ENCODE measurements at regions not wholly inside any gene's neighbourhood (a gene's known extent, or its start where the extent isn't known, plus 50 kb on each side); places are given as distances from the start of the nearest gene placed in this dataset.

DNA sequence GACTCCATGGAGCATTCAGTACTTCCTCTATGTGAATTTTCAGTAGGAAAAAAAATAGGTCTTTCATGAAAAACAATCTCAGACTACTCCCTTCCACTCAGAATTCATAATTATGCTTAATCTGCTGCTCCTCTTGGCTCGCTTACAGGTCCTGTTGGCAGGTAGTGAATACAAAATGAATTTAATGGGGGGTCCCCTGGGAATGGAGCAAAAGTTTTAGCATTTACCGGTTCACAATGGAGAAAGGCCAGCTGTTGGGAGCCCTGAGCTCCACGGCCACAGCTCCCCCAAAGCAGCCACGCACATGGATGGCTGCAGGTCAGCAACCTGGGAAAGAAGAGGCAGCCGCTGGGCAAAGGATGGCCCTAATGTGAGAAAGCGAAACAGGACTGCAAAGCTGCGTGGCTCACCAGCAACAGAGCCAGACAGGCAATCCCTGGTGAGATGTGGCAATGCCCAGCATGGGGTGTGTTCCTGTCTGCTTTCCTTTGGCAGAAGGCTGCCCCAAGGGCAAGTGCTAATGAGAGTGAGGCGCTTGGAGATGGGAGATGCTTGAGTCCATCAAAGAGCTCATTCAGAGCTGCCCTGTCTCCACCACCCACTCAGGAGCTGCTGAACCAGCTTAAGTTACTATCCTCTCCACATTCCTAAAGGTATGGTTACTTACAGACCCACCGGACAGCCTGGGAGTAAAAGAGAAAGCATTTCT is 447.4 kb downstream of the EPHA4 start:
- TF ChIP-seq, protein P1, sequence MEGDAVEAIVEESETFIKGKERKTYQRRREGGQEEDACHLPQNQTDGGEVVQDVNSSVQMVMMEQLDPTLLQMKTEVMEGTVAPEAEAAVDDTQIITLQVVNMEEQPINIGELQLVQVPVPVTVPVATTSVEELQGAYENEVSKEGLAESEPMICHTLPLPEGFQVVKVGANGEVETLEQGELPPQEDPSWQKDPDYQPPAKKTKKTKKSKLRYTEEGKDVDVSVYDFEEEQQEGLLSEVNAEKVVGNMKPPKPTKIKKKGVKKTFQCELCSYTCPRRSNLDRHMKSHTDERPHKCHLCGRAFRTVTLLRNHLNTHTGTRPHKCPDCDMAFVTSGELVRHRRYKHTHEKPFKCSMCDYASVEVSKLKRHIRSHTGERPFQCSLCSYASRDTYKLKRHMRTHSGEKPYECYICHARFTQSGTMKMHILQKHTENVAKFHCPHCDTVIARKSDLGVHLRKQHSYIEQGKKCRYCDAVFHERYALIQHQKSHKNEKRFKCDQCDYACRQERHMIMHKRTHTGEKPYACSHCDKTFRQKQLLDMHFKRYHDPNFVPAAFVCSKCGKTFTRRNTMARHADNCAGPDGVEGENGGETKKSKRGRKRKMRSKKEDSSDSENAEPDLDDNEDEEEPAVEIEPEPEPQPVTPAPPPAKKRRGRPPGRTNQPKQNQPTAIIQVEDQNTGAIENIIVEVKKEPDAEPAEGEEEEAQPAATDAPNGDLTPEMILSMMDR (IDR thresholded peaks at IDR 0.05; ENCODE audit: low read depth, low read length, missing control alignments): no peak
- in situ Hi-C loops (cut with HindIII; ENCODE audit: low sequenced_read_pairs): no loop called here
- no peak overlapping the region for H3K4me3 ChIP-seq (ENCODE audit: low read depth, low read length)
- no peak for DNase-seq (ENCODE audit: low read depth)

- in situ Hi-C loops (cut with HindIII; ENCODE audit: low sequenced_read_pairs): no loop called here
- TF ChIP-seq, protein P1 (IDR thresholded peaks at IDR 0.05; ENCODE audit: low read depth, low read length, missing control alignments): no peak
- no peak overlapping the region for H3K4me3 ChIP-seq (ENCODE audit: low read depth, low read length)
Observed at GRCh38 chr2:221125691-221126090, 446.4 kb downstream of the EPHA4 start.

GRCh38 chr2:221129657-221130056 is 442.4 kb downstream of the EPHA4 start:
- no peak overlapping the region for H3K4me3 ChIP-seq (ENCODE audit: low read depth, low read length)
- in situ Hi-C loops (cut with HindIII; ENCODE audit: low sequenced_read_pairs): no loop called here
- TF ChIP-seq, protein P1 (IDR thresholded peaks at IDR 0.05; ENCODE audit: low read depth, low read length, missing control alignments): no peak
- no peak for DNase-seq (ENCODE audit: low read depth)

More at GRCh38 chr2:221125691-221126090, 446.4 kb downstream of the EPHA4 start:
- no peak for DNase-seq (ENCODE audit: low read depth)

- TF ChIP-seq, protein P1 (IDR thresholded peaks at IDR 0.05; ENCODE audit: low read depth, low read length, missing control alignments): no peak
- H3K4me3 ChIP-seq (ENCODE audit: low read depth, low read length): no peak overlapping the region
- in situ Hi-C loops (cut with HindIII; ENCODE audit: low sequenced_read_pairs): no loop called here
- DNase-seq (ENCODE audit: low read depth): no peak
Observed at GRCh38 chr2:221130431-221130830, 441.7 kb downstream of the EPHA4 start.

DNA sequence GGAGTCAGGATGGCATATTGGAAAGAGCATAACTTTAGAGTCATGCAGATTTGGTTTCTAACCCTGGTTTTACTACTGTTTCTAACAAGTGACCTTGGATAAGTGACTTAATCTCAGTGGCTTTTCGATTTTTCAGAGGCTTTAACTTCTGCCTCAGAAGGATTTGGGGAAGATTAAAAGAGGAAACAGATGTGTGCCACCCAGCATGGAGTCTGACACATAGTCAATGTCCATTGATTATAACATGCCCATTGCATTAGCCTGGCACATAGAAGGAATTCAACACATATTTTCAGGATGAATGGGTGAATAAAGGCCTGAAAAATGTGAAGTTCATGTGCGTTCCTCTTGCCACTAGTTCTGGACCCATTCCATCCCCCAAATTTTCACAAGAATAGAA is 438.2 kb downstream of the EPHA4 start:
- DNase-seq (ENCODE audit: low read depth): no peak
- TF ChIP-seq, protein P1 (IDR thresholded peaks at IDR 0.05; ENCODE audit: low read depth, low read length, missing control alignments): no peak
- in situ Hi-C loops (cut with HindIII; ENCODE audit: low sequenced_read_pairs): no loop called here
- no peak overlapping the region for H3K4me3 ChIP-seq (ENCODE audit: low read depth, low read length)

DNA sequence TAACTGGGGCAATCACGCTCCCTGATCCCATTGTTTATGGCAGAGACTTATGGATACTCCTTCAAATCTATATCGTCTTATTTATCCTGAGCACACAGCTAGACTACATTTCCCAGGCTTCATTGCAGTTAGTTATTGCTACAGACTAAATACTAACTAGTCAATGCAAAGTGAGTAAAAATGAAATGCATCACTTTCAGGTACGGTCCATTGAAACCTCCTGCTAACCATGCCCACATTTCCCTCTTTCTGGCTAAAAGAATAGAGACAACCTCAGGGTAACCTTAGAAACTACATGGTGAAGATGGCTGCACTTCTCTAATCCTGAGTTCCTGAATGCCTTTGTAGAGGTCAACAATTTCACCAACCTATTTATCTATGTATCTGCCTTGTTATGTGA is 437.4 kb downstream of the EPHA4 start:
- no peak overlapping the region for H3K4me3 ChIP-seq (ENCODE audit: low read depth, low read length)
- TF ChIP-seq, protein P1 (IDR thresholded peaks at IDR 0.05; ENCODE audit: low read depth, low read length, missing control alignments): no peak
- no peak for DNase-seq (ENCODE audit: low read depth)
- in situ Hi-C loops (cut with HindIII; ENCODE audit: low sequenced_read_pairs): no loop called here

All from astrocyte of the cerebellum (primary cell).